HG02642 (cell line): ENCODE measurements at regions not wholly inside any gene's neighbourhood (a gene's known extent, or its start where the extent isn't known, plus 50 kb on each side); places are given as distances from the start of the nearest gene placed in this dataset.

ENCODE experiments used
- ATAC-seq: cut with Tn5 transposase; IDR thresholded peaks from one replicate; pipeline ENCODE4 v1.9.1; 2021; ENCODE audit warnings: mild to moderate bottlenecking; ENCODE audit not compliant: unreplicated experiment, poor library complexity

GRCh38 chr12:90071996-90072395 is 363.4 kb upstream of the ATP2B1 start:
- no peak for ATAC-seq

GRCh38 chr12:90069711-90070110 is 361.1 kb upstream of the ATP2B1 start:
- ATAC-seq = no peak

GRCh38 chr12:90067791-90068190 is 359.2 kb upstream of the ATP2B1 start:
- no peak for ATAC-seq

GRCh38 chr12:90064852-90065801 is 356.5 kb upstream of the ATP2B1 start:
- no peak for ATAC-seq

- no peak for ATAC-seq
Observed at GRCh38 chr12:90062799-90063198, 354.2 kb upstream of the ATP2B1 start.

GRCh38 chr12:90061809-90062208 is 353.2 kb upstream of the ATP2B1 start:
- ATAC-seq = no peak

GRCh38 chr12:90060031-90060430 is 351.4 kb upstream of the ATP2B1 start:
- ATAC-seq = no peak

- no peak for ATAC-seq
Observed at GRCh38 chr12:90058704-90059103, 350.1 kb upstream of the ATP2B1 start.

- ATAC-seq = no peak
Observed at GRCh38 chr12:90055071-90055470, 346.4 kb upstream of the ATP2B1 start.

GRCh38 chr12:90048918-90049317 is 340.3 kb upstream of the ATP2B1 start:
- ATAC-seq = no peak

- ATAC-seq = no peak
Observed at GRCh38 chr12:90045559-90045958, 336.9 kb upstream of the ATP2B1 start.

GRCh38 chr12:90044069-90044468 is 335.4 kb upstream of the ATP2B1 start:
- ATAC-seq = no peak

- no peak for ATAC-seq
Observed at GRCh38 chr12:90042920-90043641, 334.4 kb upstream of the ATP2B1 start.

GRCh38 chr12:90038289-90038688 is 329.7 kb upstream of the ATP2B1 start:
- no peak for ATAC-seq

GRCh38 chr12:90037740-90038139 is 329.1 kb upstream of the ATP2B1 start:
- no peak for ATAC-seq

- no peak for ATAC-seq
Observed at GRCh38 chr12:90036637-90037036, 328.0 kb upstream of the ATP2B1 start.

GRCh38 chr12:90030726-90031125 is 322.1 kb upstream of the ATP2B1 start:
- ATAC-seq = no peak

GRCh38 chr12:90029317-90029716 is 320.7 kb upstream of the ATP2B1 start:
- ATAC-seq = no peak

- ATAC-seq = no peak
Observed at GRCh38 chr12:90028635-90029051, 320.0 kb upstream of the ATP2B1 start.

- no peak for ATAC-seq
Observed at GRCh38 chr12:90027889-90028634, 319.4 kb upstream of the ATP2B1 start.

- no peak for ATAC-seq
Observed at GRCh38 chr12:90027041-90027440, 318.4 kb upstream of the ATP2B1 start.
